Astrocyte (in vitro differentiated cells and primary cell): ENCODE measurements at regions not wholly inside any gene's neighbourhood (a gene's known extent, or its start where the extent isn't known, plus 50 kb on each side); places are given as distances from the start of the nearest gene placed in this dataset.

ENCODE experiments used
- DNase-seq: peaks from one replicate; pipeline ENCODE4 v3.0.0-alpha.2; 2010; ENCODE audit warnings: low read depth
- FAIRE-seq: peaks from 2 replicates; lab custom pipeline; 2011; peaks lifted over from hg19 to GRCh38; lab: Jason Lieb, UNC
- H2AFZ ChIP-seq: 2 replicates; pipeline ENCODE4 v1.6.0; 2012; ENCODE audit warnings: low read depth, low read length, inconsistent platforms
- H3K27ac ChIP-seq: 2 replicates; pipeline ENCODE4 v1.5.1; 2011; ENCODE audit warnings: low read depth, low read length, inconsistent platforms
- H3K27me3 ChIP-seq: 2 replicates; pipeline ENCODE4 v1.6.0; 2011; ENCODE audit warnings: low read length, inconsistent platforms; ENCODE audit not compliant: insufficient read depth
- H3K36me3 ChIP-seq: 2 replicates; pipeline ENCODE4 v1.5.1; 2011; ENCODE audit warnings: low read length, inconsistent platforms; ENCODE audit not compliant: insufficient read depth
- H3K4me1 ChIP-seq: 2 replicates; pipeline ENCODE4 v1.5.1; 2011; ENCODE audit warnings: low read length, inconsistent platforms; ENCODE audit not compliant: insufficient read depth
- H3K4me2 ChIP-seq: 2 replicates; pipeline ENCODE4 v1.6.0; 2012; ENCODE audit warnings: low read length, inconsistent platforms
- H3K4me3 ChIP-seq: 2 replicates; pipeline ENCODE4 v1.5.1; 2011; ENCODE audit warnings: low read depth, mild to moderate bottlenecking, low read length, inconsistent platforms; ENCODE audit not compliant: insufficient read depth
- H3K79me2 ChIP-seq: 2 replicates; pipeline ENCODE4 v1.6.0; 2012; ENCODE audit warnings: mild to moderate bottlenecking, low read length, inconsistent platforms; ENCODE audit not compliant: insufficient read depth
- H3K9ac ChIP-seq: 2 replicates; pipeline ENCODE4 v1.6.0; 2012; ENCODE audit warnings: mild to moderate bottlenecking, low read length, inconsistent platforms
- H3K9me3 ChIP-seq: 2 replicates; pipeline ENCODE4 v1.5.1; 2012; ENCODE audit warnings: low read depth, mild to moderate bottlenecking, low read length, inconsistent platforms; ENCODE audit not compliant: insufficient read depth
- H4K20me1 ChIP-seq: 2 replicates; pipeline ENCODE4 v1.6.0; 2012; ENCODE audit warnings: low read length, inconsistent platforms; ENCODE audit not compliant: insufficient read depth
- H3K27ac Mint-ChIP-seq: one replicate; pipeline ENCODE4 v1.8.0; 2021; ENCODE audit warnings: mild to moderate bottlenecking, mixed read lengths; ENCODE audit not compliant: unreplicated experiment
- H3K27me3 Mint-ChIP-seq: one replicate; pipeline ENCODE4 v1.8.0; 2021; ENCODE audit warnings: low read depth, mixed read lengths; ENCODE audit not compliant: unreplicated experiment
- H3K36me3 Mint-ChIP-seq: one replicate; pipeline ENCODE4 v1.8.0; 2021; ENCODE audit warnings: low read depth, mixed read lengths; ENCODE audit not compliant: unreplicated experiment
- H3K4me1 Mint-ChIP-seq: one replicate; pipeline ENCODE4 v1.8.0; 2021; ENCODE audit warnings: low read depth, mixed read lengths; ENCODE audit not compliant: unreplicated experiment
- H3K4me3 Mint-ChIP-seq: one replicate; pipeline ENCODE4 v1.8.0; 2021; ENCODE audit warnings: mild to moderate bottlenecking, moderate library complexity, mixed read lengths; ENCODE audit not compliant: unreplicated experiment
- H3K9me3 Mint-ChIP-seq: one replicate; pipeline ENCODE4 v1.8.0; 2021; ENCODE audit warnings: mild to moderate bottlenecking, mixed read lengths; ENCODE audit not compliant: unreplicated experiment
- CTCF ChIP-seq: IDR thresholded peaks from 2 replicates; pipeline ENCODE4 v1.5.1; 2011; ENCODE audit warnings: low read depth, mild to moderate bottlenecking, inconsistent platforms, low read length, moderate library complexity; ENCODE audit not compliant: insufficient read depth
- EZH2 ChIP-seq: IDR thresholded peaks from 2 replicates; pipeline ENCODE4 v1.6.1; 2012; ENCODE audit warnings: mild to moderate bottlenecking, low read length, inconsistent platforms; ENCODE audit not compliant: insufficient read depth

- Histone ChIP-seq H3K27ac (no peak overlapping the region), H3K9me3 (no peaks in the 10 kb centered on the region), H3K4me2 (no peak overlapping the region), H3K79me2 (no peaks in the 10 kb centered on the region), H3K4me3 (no peak overlapping the region), H3K36me3 (no peaks in the 10 kb centered on the region), H4K20me1 (no peaks in the 10 kb centered on the region), H3K9ac (no peak overlapping the region), H3K27me3 (no peaks in the 10 kb centered on the region), H2AFZ (no peak overlapping the region), H3K4me1 (peaks cover 17% of the 10 kb centered on the region)
- Mint-ChIP-seq H3K36me3 (no peaks in the 10 kb centered on the region), H3K9me3 (no peaks in the 10 kb centered on the region), H3K4me1 (peaks cover 23% of the 10 kb centered on the region), H3K27ac (no peak overlapping the region), H3K27me3 (no peaks in the 10 kb centered on the region), H3K4me3 (no peak overlapping the region)
- FAIRE-seq (no peak), DNase-seq (no peak)
- TF ChIP-seq CTCF, result no peak
- no peak for TF ChIP-seq EZH2
Observed at GRCh38 chr18:73617981-73618380, 529.7 kb downstream of the FBXO15 start.

- DNase-seq, result peak; percentile 18
- Histone ChIP-seq H3K9me3 (no peaks in the 10 kb centered on the region), H3K4me2 (peak overlapping the region; percentile 68), H3K4me3 (no peak overlapping the region), H2AFZ (no peak overlapping the region), H3K36me3 (no peaks in the 10 kb centered on the region), H4K20me1 (no peaks in the 10 kb centered on the region), H3K79me2 (no peaks in the 10 kb centered on the region), H3K27me3 (no peaks in the 10 kb centered on the region), H3K27ac (peak overlapping the region; percentile 67), H3K4me1 (peaks cover 17% of the 10 kb centered on the region), H3K9ac (peak overlapping the region; percentile 14)
- FAIRE-seq, result no peak
- no peaks in the 10 kb centered on the region for H3K27me3 Mint-ChIP-seq
- TF ChIP-seq CTCF (no peak), EZH2 (no peak)
- H3K4me3 Mint-ChIP-seq, result no peak overlapping the region
- peak overlapping the region; percentile 84 for H3K27ac Mint-ChIP-seq
- no peaks in the 10 kb centered on the region for H3K9me3 Mint-ChIP-seq
- peaks cover 23% of the 10 kb centered on the region for H3K4me1 Mint-ChIP-seq
- H3K36me3 Mint-ChIP-seq, result no peaks in the 10 kb centered on the region
Observed at GRCh38 chr18:73615506-73615905, 532.1 kb downstream of the FBXO15 start.

GRCh38 chr18:73614812-73615211, 532.8 kb downstream of the FBXO15 start:
- no peaks in the 10 kb centered on the region for H4K20me1 ChIP-seq
- peak; percentile 99 for DNase-seq
- no peak overlapping the region for H3K4me3 ChIP-seq
- H2AFZ ChIP-seq, result no peak overlapping the region
- H3K4me1 ChIP-seq, result peaks cover 17% of the 10 kb centered on the region
- H3K36me3 ChIP-seq, result no peaks in the 10 kb centered on the region
- H3K27ac ChIP-seq, result peak overlapping the region; percentile 67
- H3K27me3 ChIP-seq, result no peaks in the 10 kb centered on the region
- Mint-ChIP-seq H3K9me3 (no peaks in the 10 kb centered on the region), H3K27ac (peak overlapping the region; percentile 49), H3K27me3 (no peaks in the 10 kb centered on the region), H3K4me3 (no peak overlapping the region), H3K4me1 (peaks cover 23% of the 10 kb centered on the region), H3K36me3 (no peaks in the 10 kb centered on the region)
- H3K79me2 ChIP-seq, result no peaks in the 10 kb centered on the region
- peak; percentile 96 for FAIRE-seq
- H3K9me3 ChIP-seq, result no peaks in the 10 kb centered on the region
- H3K4me2 ChIP-seq, result peak overlapping the region; percentile 68
- TF ChIP-seq CTCF (no peak), EZH2 (no peak)
- H3K9ac ChIP-seq, result no peak overlapping the region
